Stomach (tissue), 8 donors: ENCODE measurements at regions not wholly inside any gene's neighbourhood (a gene's known extent, or its start where the extent isn't known, plus 50 kb on each side); places are given as distances from the start of the nearest gene placed in this dataset.

Experiments used
- DNase-seq, 2 donors: peaks; one replicate each; pipeline versions ENCODE4 v3.0.0 to v3.0.0-alpha.2; 2013 to 2019
- H3K27ac ChIP-seq, 5 donors: fragments of 200-600 bp in 4 of 5; sonication (generic) in 4 of 5; one replicate each; pipeline ENCODE4 v1.5.1; 2013 to 2019; ENCODE audit warnings: mild to moderate bottlenecking in 1 of 5, moderate library complexity in 1 of 5
- H3K27me3 ChIP-seq, 3 donors: fragments of 200-600 bp; sonication (generic); one replicate each; pipeline ENCODE4 v1.5.1; 2017 to 2019; ENCODE audit warnings: mixed run types in 1 of 3
- H3K36me3 ChIP-seq, 4 donors: fragments of 200-600 bp; sonication (generic); 1 replicate in 3 of 4; 2 replicates in 1 of 4; pipeline ENCODE4 v1.5.1; 2016 to 2019
- H3K4me1 ChIP-seq, 4 donors: fragments of 200-600 bp; sonication (generic); one replicate each; pipeline ENCODE4 v1.5.1; 2016 to 2019
- H3K4me3 ChIP-seq, 4 donors: fragments of 200-600 bp; sonication (generic) in 3 of 4; one replicate each; pipeline ENCODE4 v1.5.1; 2016 to 2019; ENCODE audit warnings: mild to moderate bottlenecking in 1 of 4
- H3K9me3 ChIP-seq, 4 donors: fragments of 200-600 bp; sonication (generic); one replicate each; pipeline ENCODE4 v1.5.1; 2016 to 2019
- EP300 ChIP-seq: sonication (generic); formaldehyde crosslinking; IDR thresholded peaks from one replicate; pipeline ENCODE4 v1.6.1; 2017; ENCODE audit warnings: antibody characterized with exemption
- POLR2A ChIP-seq, 4 donors: fragments of 450-650 bp; IDR thresholded peaks; one replicate each; pipeline ENCODE4 v1.6.1; 2016; ENCODE audit warnings: antibody characterized with exemption in 4 of 4, control low read depth in 2 of 4, mild to moderate bottlenecking in 1 of 4, moderate library complexity in 1 of 4
- POLR2AphosphoS5 ChIP-seq, 3 donors: sonication (generic); formaldehyde crosslinking; IDR thresholded peaks; one replicate each; pipeline ENCODE4 v1.6.1; 2016; ENCODE audit warnings: antibody characterized with exemption in 3 of 3
- WGBS, 5 donors: extraction: QIAGEN DNeasy Blood & Tissue Kit in 3 of 5; methylation state at CpG; one replicate each; pipeline versions ENCODE4 v1.1.5 to v1.1.7; 2013 to 2018; 5-methylcytosine and 5-hydroxymethylcytosine counted together
- intact Hi-C: fragments of 100-400 bp; cut with DNase I; formaldehyde crosslinking; loops from one replicate; pipeline ENCODE4 v1.15.1; 2023; ENCODE audit warnings: low total_unique reads
- TF ChIP-seq, protein P1 (sequence below), 7 experiments: fragments of 450-650 bp in 4 of 7; fragments of 200-600 bp in 3 of 7; sonication (generic) in 3 of 7; IDR thresholded peaks; one replicate each; pipeline ENCODE4 v1.5.1; 2016 to 2019; ENCODE audit warnings: antibody characterized with exemption in 7 of 7, control low read depth in 2 of 7, mild to moderate bottlenecking in 1 of 7
- donor health status: healthy with polysubstance abuse.
- donor health status: Bipolar disorder and iron deficiency.
- donor health status: healthy.

DNA sequence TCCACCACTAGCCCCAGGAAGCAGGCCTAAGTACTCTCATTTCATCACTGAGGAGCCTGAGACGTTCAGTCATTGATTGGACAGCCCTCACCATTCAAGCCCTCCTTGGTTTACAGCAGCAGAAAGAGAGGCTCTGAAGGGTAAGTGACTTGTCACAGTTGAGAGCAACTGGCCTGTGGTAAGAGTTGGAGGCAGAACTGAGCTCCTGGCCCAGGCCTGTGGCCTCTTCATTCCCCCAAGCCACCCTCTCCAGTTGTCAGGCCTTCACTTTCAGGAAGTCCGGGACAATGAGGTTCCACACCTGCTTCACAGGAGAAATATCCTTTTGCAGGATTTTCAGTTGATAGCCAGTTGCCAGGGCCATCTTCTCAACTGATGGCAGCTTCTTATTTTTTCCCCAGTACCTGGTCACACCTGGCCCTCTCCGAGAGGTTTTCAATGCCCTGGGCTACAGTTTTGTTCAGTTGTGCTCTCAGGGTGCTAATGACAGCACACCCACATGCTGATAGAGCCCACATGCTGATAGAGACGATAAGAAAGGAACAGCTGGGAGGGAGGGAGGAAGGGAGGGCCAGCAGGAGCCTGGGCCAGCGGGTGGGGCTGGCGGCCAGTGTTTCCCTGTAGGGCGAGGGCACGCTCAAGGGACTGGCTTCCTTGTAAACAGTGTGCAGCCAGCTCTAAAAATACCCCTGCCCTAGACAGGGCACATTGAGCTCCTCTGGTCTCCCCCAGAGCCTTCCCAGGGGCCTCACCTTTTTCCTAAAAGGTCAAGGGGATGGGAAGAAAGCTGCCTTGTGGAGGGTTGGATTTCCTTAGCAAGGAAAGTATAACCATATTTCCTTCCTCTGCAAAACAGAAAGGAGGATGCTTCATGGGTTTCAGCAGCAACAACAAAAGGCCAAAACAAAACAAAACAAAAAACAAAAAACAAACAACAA, 112.7 kb upstream of the JUN start:
- no peak overlapping the region for H3K4me3 ChIP-seq
- H3K36me3 ChIP-seq, result no peaks in the 10 kb centered on the region
- 16 to 42% (median 26%) methylated on average over 3 to 8 of the region's 8 CpGs for WGBS, 5 donors
- TF ChIP-seq POLR2A (IDR thresholded peaks at IDR 0.05), result no peak
- peak in 2 of 3 donors; percentile 70 to 82 for TF ChIP-seq POLR2AphosphoS5 (IDR thresholded peaks at IDR 0.05)
- TF ChIP-seq, protein P1, sequence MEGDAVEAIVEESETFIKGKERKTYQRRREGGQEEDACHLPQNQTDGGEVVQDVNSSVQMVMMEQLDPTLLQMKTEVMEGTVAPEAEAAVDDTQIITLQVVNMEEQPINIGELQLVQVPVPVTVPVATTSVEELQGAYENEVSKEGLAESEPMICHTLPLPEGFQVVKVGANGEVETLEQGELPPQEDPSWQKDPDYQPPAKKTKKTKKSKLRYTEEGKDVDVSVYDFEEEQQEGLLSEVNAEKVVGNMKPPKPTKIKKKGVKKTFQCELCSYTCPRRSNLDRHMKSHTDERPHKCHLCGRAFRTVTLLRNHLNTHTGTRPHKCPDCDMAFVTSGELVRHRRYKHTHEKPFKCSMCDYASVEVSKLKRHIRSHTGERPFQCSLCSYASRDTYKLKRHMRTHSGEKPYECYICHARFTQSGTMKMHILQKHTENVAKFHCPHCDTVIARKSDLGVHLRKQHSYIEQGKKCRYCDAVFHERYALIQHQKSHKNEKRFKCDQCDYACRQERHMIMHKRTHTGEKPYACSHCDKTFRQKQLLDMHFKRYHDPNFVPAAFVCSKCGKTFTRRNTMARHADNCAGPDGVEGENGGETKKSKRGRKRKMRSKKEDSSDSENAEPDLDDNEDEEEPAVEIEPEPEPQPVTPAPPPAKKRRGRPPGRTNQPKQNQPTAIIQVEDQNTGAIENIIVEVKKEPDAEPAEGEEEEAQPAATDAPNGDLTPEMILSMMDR (IDR thresholded peaks at IDR 0.05), result no peak
- no peak for TF ChIP-seq EP300
- H3K27ac ChIP-seq, result peak overlapping the region; percentile 66 to 98 (median 85)
- peaks cover 60 to 89% (median 78%) of the 10 kb centered on the region in 4 donors for H3K4me1 ChIP-seq
- H3K27me3 ChIP-seq, result no peaks in the 10 kb centered on the region
- DNase-seq, result peak; percentile 84 to 89
- no peaks in the 10 kb centered on the region for H3K9me3 ChIP-seq
- intact Hi-C loops, result no loop called here

DNA sequence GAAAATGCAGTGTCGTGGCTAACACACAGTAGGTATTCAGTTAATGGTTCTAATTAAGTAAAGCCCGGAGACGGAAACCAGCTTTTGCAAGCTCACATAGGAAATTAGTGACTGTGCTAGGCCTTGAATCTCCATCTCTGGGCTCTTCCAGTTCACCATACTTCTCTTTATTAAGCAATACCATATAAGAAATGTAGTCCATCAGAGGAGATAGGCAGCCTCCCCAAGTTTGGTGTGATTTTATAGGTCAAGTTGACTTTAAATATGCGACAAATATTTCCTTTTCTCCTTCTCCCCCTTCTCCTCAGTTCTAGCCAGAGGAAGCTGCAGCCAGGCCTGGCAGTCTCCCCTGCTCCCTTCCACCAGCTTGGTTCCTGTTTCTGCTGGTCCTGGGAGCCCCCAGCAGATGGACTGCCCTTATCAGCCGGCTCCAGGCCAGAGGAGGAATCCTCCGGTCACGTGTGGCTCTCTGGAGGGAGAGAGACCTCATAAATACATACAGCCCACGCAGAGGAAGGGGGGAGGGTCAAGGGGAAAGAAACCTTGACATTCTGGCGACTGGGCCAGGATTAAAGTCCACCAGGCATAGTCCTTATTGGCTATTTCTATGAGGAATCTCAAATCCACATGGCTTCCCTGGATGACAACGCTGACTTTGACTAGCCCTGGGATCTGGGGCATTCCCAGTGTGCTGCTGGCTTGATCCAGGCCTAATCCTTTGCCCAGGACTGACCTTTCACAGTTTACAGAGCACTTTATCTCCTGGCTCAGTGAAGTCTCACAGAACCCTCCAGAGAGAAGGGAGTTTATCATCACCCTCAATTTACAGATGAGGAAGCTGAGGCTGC, 115.1 kb upstream of the JUN start:
- Histone ChIP-seq H3K27me3 (no peaks in the 10 kb centered on the region), H3K4me1 (peaks cover 56 to 91% (median 74%) of the 10 kb centered on the region in 4 donors), H3K36me3 (no peaks in the 10 kb centered on the region), H3K4me3 (no peak overlapping the region), H3K27ac (peak overlapping the region; percentile 62 to 98 (median 76)), H3K9me3 (no peaks in the 10 kb centered on the region)
- DNase-seq, result peak in 1 of 2 donors; percentile 85
- intact Hi-C loops, result no loop called here
- TF ChIP-seq, protein P1 (IDR thresholded peaks at IDR 0.05), result no peak
- TF ChIP-seq POLR2AphosphoS5 (IDR thresholded peaks at IDR 0.05) (peak in 1 of 3 donors; percentile 4), POLR2A (IDR thresholded peaks at IDR 0.05) (no peak)
- WGBS, 5 donors, result 31 to 48% (median 44%) methylated on average over 9 to 10 of the region's 10 CpGs

DNA sequence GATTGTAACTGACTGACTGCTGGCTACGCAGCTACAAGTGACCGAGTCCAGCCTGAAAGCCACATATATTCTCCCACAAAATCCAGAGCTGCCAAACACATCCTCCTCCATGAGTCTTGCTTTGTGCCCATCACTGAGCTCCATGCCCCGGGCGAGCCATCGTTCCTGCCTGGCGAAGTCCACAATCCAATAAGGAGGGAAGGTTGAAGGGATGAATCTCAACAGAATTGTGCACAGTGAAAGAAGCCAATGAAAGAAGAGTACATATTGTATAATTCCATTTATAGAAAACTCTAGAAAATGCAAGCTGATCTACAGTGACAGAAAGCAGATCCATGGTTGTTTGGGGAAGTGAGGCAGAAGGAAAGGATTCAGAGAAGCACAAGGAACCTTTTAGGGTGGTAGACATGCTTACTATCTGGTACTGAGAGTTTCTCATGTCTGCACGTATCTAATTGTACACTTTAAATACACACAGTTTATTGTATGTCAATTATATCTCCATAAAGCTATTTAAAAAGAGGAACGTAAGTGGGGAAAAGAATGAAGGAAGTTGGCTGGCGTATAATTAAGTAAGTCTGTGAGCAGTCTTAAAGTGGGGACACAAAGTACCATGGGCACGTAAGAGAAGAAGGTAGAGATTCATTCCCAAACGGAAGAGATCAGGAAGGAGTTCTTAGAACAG, 115.9 kb upstream of the JUN start:
- TF ChIP-seq POLR2AphosphoS5 (IDR thresholded peaks at IDR 0.05) (no peak), POLR2A (IDR thresholded peaks at IDR 0.05) (no peak), EP300 (no peak)
- TF ChIP-seq, protein P1 (IDR thresholded peaks at IDR 0.05), result no peak
- intact Hi-C loops, result no loop called here
- peaks cover 49 to 91% (median 71%) of the 10 kb centered on the region in 4 donors for H3K4me1 ChIP-seq
- H3K27ac ChIP-seq, result peak overlapping the region; percentile 62 to 98 (median 76)
- H3K9me3 ChIP-seq, result no peaks in the 10 kb centered on the region
- DNase-seq, result no peak
- H3K27me3 ChIP-seq, result no peaks in the 10 kb centered on the region
- H3K4me3 ChIP-seq, result no peak overlapping the region
- WGBS, 5 donors, result 71 to 81% (median 75%) methylated on average over 11 of the region's 11 CpGs
- no peaks in the 10 kb centered on the region for H3K36me3 ChIP-seq

DNA sequence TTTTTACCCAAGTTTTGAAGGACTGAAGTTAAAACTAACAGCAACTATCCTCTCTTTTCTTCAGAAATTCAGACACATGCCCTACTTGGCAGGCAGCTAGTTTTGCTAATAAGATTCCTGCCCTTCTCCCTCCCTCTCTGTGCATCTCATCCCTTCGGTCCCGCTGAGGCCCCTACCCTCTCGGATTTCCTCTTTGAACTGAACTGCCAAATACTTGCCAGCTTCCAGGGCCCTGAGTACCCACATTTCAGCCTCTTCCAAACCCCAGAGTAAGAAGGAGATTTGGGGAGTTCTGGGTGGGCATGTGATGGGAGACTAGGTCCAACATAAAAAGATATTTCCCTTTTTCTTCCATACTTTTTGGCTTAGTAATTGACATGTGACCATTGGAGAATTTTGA, 116.5 kb upstream of the JUN start:
- peaks cover 43 to 88% (median 68%) of the 10 kb centered on the region in 4 donors for H3K4me1 ChIP-seq
- no peak for DNase-seq
- intact Hi-C loops, result no loop called here
- no peak for TF ChIP-seq EP300
- TF ChIP-seq POLR2A (IDR thresholded peaks at IDR 0.05), result no peak
- no peak for TF ChIP-seq POLR2AphosphoS5 (IDR thresholded peaks at IDR 0.05)
- TF ChIP-seq, protein P1 (IDR thresholded peaks at IDR 0.05), result no peak
- H3K36me3 ChIP-seq, result no peaks in the 10 kb centered on the region
- H3K9me3 ChIP-seq, result no peaks in the 10 kb centered on the region
- no peaks in the 10 kb centered on the region for H3K27me3 ChIP-seq
- 51 to 77% (median 59%) methylated on average over 3 of the region's 3 CpGs for WGBS, 5 donors
- H3K27ac ChIP-seq, result peak overlapping the region; percentile 48 to 98 (median 76)
- no peak overlapping the region for H3K4me3 ChIP-seq
